ENCODE measurements at regions not wholly inside any gene's neighbourhood (a gene's known extent, or its start where the extent isn't known, plus 50 kb on each side); places are given as distances from the start of the nearest gene placed in this dataset.

DNA sequence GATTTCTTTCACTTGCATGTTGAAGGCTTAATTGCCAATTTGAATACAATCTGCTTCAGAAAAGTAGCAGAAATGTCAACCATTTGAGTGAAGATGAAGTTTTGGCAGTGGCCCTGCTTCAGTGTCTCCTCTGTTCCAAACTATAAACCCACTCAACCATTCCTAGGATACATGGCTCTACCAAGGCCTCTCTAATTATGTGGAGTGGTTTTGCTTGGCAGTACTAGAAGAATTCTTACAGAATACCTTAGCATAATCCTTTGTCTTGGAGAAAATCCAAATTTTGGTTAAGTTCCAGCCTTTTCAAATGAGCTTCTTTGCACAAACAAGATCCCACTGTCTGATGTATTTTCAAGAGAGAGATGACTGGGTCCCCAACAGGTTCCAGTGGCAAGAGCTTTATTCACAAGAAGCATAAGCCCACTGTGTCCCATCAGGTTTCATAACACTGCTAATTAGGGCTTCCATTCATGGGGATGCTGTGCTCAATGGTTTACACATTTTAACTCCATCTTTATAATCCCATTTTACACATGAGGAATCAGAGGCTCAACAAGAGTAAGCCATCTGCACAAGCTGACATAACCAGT lies 234.5 kb downstream of the IPO8 start:
- no TSS peak for BruUV-seq (replicated peaks)
- ChIA-PET CTCF (no interaction called here), POLR2A (ENCODE audit: unreplicated experiment) (no interaction called here)

DNA sequence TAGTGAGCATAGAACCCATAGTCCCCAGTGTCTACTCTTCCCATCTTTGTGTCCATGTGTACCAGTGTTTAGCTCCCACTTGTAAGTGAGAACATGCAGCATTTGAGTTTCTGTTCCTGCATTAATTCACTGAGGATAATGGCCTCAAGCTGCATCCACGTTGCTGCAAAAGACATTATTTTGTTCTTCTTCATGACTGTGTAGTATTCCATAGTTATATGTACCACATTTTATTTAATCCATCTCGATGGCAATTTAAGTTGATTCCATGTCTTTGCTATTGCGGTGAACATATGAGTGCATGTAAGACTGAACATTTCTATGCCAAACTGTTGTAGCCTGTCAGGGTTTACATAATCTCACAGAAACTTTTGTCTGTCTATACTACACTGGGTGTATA lies 237.2 kb downstream of the IPO8 start:
- intact Hi-C loops (cut with micrococcal nuclease), result no loop called here
- POLR2A ChIA-PET (ENCODE audit: unreplicated experiment), result no interaction called here
- no TSS peak for BruUV-seq (replicated peaks)
- DNase-seq (no peak), ATAC-seq (no peak)
- no peaks in the 10 kb centered on the region for H3K79me2 ChIP-seq (ENCODE audit: low read length)
- no peak overlapping the region for H3K4me3 ChIP-seq (ENCODE audit: low read length)
- H3K27me3 ChIP-seq (ENCODE audit: low read length), result no peaks in the 10 kb centered on the region
- no peak overlapping the region for H3K27ac ChIP-seq (ENCODE audit: low read length)
- CTCF ChIA-PET, result no interaction called here
- TF ChIP-seq EZH2phosphoT487 (IDR thresholded peaks at IDR 0.05; ENCODE audit: borderline replicate concordance, low read length) (no peak), EZH2 (IDR thresholded peaks at IDR 0.05; ENCODE audit: low read length, unreplicated experiment) (no peak)
- TF ChIP-seq, protein P1, sequence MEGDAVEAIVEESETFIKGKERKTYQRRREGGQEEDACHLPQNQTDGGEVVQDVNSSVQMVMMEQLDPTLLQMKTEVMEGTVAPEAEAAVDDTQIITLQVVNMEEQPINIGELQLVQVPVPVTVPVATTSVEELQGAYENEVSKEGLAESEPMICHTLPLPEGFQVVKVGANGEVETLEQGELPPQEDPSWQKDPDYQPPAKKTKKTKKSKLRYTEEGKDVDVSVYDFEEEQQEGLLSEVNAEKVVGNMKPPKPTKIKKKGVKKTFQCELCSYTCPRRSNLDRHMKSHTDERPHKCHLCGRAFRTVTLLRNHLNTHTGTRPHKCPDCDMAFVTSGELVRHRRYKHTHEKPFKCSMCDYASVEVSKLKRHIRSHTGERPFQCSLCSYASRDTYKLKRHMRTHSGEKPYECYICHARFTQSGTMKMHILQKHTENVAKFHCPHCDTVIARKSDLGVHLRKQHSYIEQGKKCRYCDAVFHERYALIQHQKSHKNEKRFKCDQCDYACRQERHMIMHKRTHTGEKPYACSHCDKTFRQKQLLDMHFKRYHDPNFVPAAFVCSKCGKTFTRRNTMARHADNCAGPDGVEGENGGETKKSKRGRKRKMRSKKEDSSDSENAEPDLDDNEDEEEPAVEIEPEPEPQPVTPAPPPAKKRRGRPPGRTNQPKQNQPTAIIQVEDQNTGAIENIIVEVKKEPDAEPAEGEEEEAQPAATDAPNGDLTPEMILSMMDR (conservative IDR thresholded peaks at IDR 0.05; ENCODE audit: low read depth, low read length), result no peak
- H3K4me1 ChIP-seq (ENCODE audit: insufficient read depth, low read length), result peaks cover 6% of the 10 kb centered on the region
- H3K9me2 ChIP-seq (replicated peaks; ENCODE audit: low read length), result no peaks in the 10 kb centered on the region
- no peaks in the 10 kb centered on the region for H3F3A ChIP-seq (ENCODE audit: low read length, unreplicated experiment)
- no peaks in the 10 kb centered on the region for H4K20me1 ChIP-seq (ENCODE audit: low read length)
- no peak overlapping the region for H3K9ac ChIP-seq (ENCODE audit: low read length)
- H3K36me3 ChIP-seq (ENCODE audit: low read depth, low read length), result no peaks in the 10 kb centered on the region
- no peak overlapping the region for H2AFZ ChIP-seq (ENCODE audit: low read length)
- no peak overlapping the region for H3K4me2 ChIP-seq (ENCODE audit: low read length)
- no peaks in the 10 kb centered on the region for H3K9me3 ChIP-seq (ENCODE audit: low read length)

More for the DNA sequence above, 234.5 kb downstream of the IPO8 start:
- no peaks in the 10 kb centered on the region for H3F3A ChIP-seq (ENCODE audit: low read length, unreplicated experiment)
- intact Hi-C loops (cut with micrococcal nuclease), result no loop called here
- no peak for TF ChIP-seq EZH2 (IDR thresholded peaks at IDR 0.05; ENCODE audit: low read length, unreplicated experiment)
- TF ChIP-seq EZH2phosphoT487 (IDR thresholded peaks at IDR 0.05; ENCODE audit: borderline replicate concordance, low read length), result no peak
- TF ChIP-seq, protein P1 (conservative IDR thresholded peaks at IDR 0.05; ENCODE audit: low read depth, low read length), result no peak
- no peaks in the 10 kb centered on the region for H3K36me3 ChIP-seq (ENCODE audit: low read depth, low read length)
- no peaks in the 10 kb centered on the region for H3K9me2 ChIP-seq (replicated peaks; ENCODE audit: low read length)
- H3K9me3 ChIP-seq (ENCODE audit: low read length), result no peaks in the 10 kb centered on the region
- no peaks in the 10 kb centered on the region for H4K20me1 ChIP-seq (ENCODE audit: low read length)
- peaks cover 6% of the 10 kb centered on the region for H3K4me1 ChIP-seq (ENCODE audit: insufficient read depth, low read length)
- H3K79me2 ChIP-seq (ENCODE audit: low read length), result no peaks in the 10 kb centered on the region
- no peak for ATAC-seq
- no peak overlapping the region for H3K4me3 ChIP-seq (ENCODE audit: low read length)
- DNase-seq, result no peak
- H3K4me2 ChIP-seq (ENCODE audit: low read length), result no peak overlapping the region
- H3K9ac ChIP-seq (ENCODE audit: low read length), result no peak overlapping the region
- no peaks in the 10 kb centered on the region for H3K27me3 ChIP-seq (ENCODE audit: low read length)
- H3K27ac ChIP-seq (ENCODE audit: low read length), result no peak overlapping the region
- H2AFZ ChIP-seq (ENCODE audit: low read length), result no peak overlapping the region

DNA sequence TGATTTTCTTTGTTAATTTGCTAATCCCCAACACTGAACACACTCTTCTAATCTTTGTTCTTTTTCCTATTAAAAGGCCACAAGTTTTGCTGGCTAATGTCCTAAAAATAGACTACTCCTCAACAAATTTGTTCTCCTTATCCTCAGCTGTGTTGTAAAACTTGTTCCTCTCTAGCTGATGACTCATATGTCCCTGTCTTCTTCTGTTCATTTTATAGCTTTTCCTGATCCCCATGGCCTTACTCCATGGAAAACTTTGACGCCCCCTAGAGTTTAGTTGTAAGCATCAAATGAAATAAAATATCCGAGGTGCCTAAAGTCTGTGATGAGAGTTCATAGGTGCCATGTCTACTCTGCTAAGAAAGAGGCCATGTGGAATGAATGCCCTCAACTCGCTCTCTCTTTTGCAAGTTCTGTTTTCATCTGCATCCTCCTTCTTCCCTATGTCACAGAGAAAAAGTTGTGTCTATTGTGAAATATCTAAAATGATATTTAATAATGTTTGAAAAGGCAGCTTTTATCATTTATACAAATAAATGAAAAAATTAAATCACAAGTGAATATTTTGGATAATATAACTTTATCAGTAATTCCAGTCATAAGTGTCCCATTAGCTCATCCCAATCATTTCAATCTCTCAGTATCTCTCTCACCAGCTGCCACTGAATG lies 237.9 kb downstream of the IPO8 start:
- Histone ChIP-seq H3K9ac (ENCODE audit: low read length) (no peak overlapping the region), H3F3A (ENCODE audit: low read length, unreplicated experiment) (no peaks in the 10 kb centered on the region), H3K27ac (ENCODE audit: low read length) (no peak overlapping the region), H4K20me1 (ENCODE audit: low read length) (no peaks in the 10 kb centered on the region), H2AFZ (ENCODE audit: low read length) (no peak overlapping the region), H3K79me2 (ENCODE audit: low read length) (no peaks in the 10 kb centered on the region), H3K4me3 (ENCODE audit: low read length) (no peak overlapping the region), H3K9me2 (replicated peaks; ENCODE audit: low read length) (no peaks in the 10 kb centered on the region), H3K36me3 (ENCODE audit: low read depth, low read length) (no peaks in the 10 kb centered on the region), H3K4me2 (ENCODE audit: low read length) (peak overlapping the region; percentile 41; the same call in 1 of the 2 replicates), H3K4me1 (ENCODE audit: insufficient read depth, low read length) (peaks cover 6% of the 10 kb centered on the region), H3K27me3 (ENCODE audit: low read length) (no peaks in the 10 kb centered on the region), H3K9me3 (ENCODE audit: low read length) (no peaks in the 10 kb centered on the region)
- intact Hi-C loops (cut with micrococcal nuclease), result no loop called here
- ChIA-PET POLR2A (ENCODE audit: unreplicated experiment) (interaction anchor here (0.7 kb wide), 1 partner anchor 775 kb away, joined by 3 read pairs; no protein-coding TSS in a partner anchor), CTCF (interaction anchor here (0.7 to 0.8 kb wide), 2 partner anchors 17 to 152 kb away, joined by 3 to 4 read pairs; no protein-coding TSS in a partner anchor)
- peak; percentile 94 for ATAC-seq
- no peak for TF ChIP-seq EZH2 (IDR thresholded peaks at IDR 0.05; ENCODE audit: low read length, unreplicated experiment)
- TF ChIP-seq, protein P1 (conservative IDR thresholded peaks at IDR 0.05; ENCODE audit: low read depth, low read length), result peak; percentile 77
- no TSS peak for BruUV-seq (replicated peaks)
- peak; percentile 88 for DNase-seq
